ENCODE measurements at regions not wholly inside any gene's neighbourhood (a gene's known extent, or its start where the extent isn't known, plus 50 kb on each side); places are given as distances from the start of the nearest gene placed in this dataset.
"Not testable (repeated sequence)": the region's sequence is repeated elsewhere in the genome, so short reads cannot be mapped to it uniquely, and the experiment has no call there.

DNA sequence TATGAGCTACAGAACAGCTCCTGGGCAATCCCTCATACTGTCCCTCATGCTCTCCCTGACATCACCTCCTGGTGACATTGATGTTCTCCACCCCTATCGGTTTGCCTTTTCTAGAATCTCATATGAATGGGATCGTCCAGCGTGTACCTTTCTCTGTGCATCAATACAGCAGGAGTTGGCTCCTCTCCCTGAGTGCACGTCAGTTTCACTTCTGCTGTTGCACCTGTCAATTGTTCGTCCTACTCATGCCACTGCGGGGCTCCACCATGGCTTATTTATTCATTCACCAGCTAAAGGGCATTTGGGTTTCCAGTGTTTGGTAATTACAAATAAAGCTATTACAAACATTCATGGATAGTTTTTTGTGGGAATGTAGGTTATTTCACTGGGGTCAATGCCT is 269.1 kb upstream of the ZFP42 start:
- ChIA-PET CTCF (no interaction called here), POLR2A (no interaction called here)
- no peak for TF ChIP-seq HDGF (IDR thresholded peaks at IDR 0.05; ENCODE audit: borderline replicate concordance)
- TF ChIP-seq ARNT (IDR thresholded peaks at IDR 0.05) = no peak
- TF ChIP-seq SUZ12 (IDR thresholded peaks at IDR 0.05) = no peak
- TF ChIP-seq FOXM1 (IDR thresholded peaks at IDR 0.05; ENCODE audit: borderline replicate concordance) = no peak
- TF ChIP-seq SP1 (IDR thresholded peaks at IDR 0.05) = no peak
- TF ChIP-seq, protein P1, sequence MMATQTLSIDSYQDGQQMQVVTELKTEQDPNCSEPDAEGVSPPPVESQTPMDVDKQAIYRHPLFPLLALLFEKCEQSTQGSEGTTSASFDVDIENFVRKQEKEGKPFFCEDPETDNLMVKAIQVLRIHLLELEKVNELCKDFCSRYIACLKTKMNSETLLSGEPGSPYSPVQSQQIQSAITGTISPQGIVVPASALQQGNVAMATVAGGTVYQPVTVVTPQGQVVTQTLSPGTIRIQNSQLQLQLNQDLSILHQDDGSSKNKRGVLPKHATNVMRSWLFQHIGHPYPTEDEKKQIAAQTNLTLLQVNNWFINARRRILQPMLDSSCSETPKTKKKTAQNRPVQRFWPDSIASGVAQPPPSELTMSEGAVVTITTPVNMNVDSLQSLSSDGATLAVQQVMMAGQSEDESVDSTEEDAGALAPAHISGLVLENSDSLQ (IDR thresholded peaks at IDR 0.05) = no peak
- DNase-seq (ENCODE audit: extremely low spot score) = no peak

GRCh38 chr4:187732524-187732923 is 263.0 kb upstream of the ZFP42 start:
- DNase-seq (ENCODE audit: extremely low spot score) = no peak
- ChIA-PET CTCF (no interaction called here), POLR2A (no interaction called here)
- TF ChIP-seq ZNF384 (IDR thresholded peaks at IDR 0.05) = no peak
- TF ChIP-seq LEF1 (IDR thresholded peaks at IDR 0.05; ENCODE audit: borderline replicate concordance) = no peak

DNA sequence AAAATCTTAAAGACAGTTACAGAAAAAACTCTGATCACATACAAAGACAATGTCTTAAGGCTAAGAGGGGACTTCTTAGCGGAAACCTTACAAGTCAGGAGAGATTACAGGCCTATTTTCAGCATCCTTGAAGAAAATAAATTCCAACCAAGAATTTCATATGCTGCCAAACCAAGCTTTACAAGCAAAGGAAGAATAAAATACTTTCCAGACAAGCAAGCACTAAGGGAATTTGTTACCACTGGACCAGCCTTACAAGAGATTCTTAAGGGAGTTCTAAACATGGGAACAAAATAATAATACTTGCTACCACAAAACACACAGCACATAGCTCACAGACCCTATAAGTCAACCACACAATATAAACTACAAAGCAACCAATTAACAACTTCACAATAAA is 255.8 kb upstream of the ZFP42 start:
- no peak for DNase-seq (ENCODE audit: extremely low spot score)
- no peak for TF ChIP-seq SUZ12 (IDR thresholded peaks at IDR 0.05)
- TF ChIP-seq FOXK2 (IDR thresholded peaks at IDR 0.05) = no peak
- no peak for TF ChIP-seq ARNT (IDR thresholded peaks at IDR 0.05)
- no peak for TF ChIP-seq L3MBTL2 (conservative IDR thresholded peaks at IDR 0.05)
- no peak for TF ChIP-seq BHLHE40 (IDR thresholded peaks at IDR 0.05; ENCODE audit: borderline replicate concordance)
- TF ChIP-seq, protein P1 (IDR thresholded peaks at IDR 0.05) = no peak
- TF ChIP-seq HDGF (IDR thresholded peaks at IDR 0.05; ENCODE audit: borderline replicate concordance) = no peak
- no peak for TF ChIP-seq ELF4 (IDR thresholded peaks at IDR 0.05)
- TF ChIP-seq FOXM1 (IDR thresholded peaks at IDR 0.05; ENCODE audit: borderline replicate concordance) = no peak
- TF ChIP-seq CTBP1 (IDR thresholded peaks at IDR 0.05; ENCODE audit: borderline replicate concordance) = no peak
- TF ChIP-seq ZNF384 (IDR thresholded peaks at IDR 0.05) = no peak
- TF ChIP-seq FOXA1 (IDR thresholded peaks at IDR 0.05) = no peak
- no peak for TF ChIP-seq TARDBP (IDR thresholded peaks at IDR 0.05)
- POLR2A ChIA-PET = no interaction called here
- CTCF ChIA-PET = no interaction called here

- ChIA-PET CTCF (no interaction called here), POLR2A (no interaction called here)
- no peak for DNase-seq (ENCODE audit: extremely low spot score)
- TF ChIP-seq HDGF (IDR thresholded peaks at IDR 0.05; ENCODE audit: borderline replicate concordance) (no peak), CTBP1 (IDR thresholded peaks at IDR 0.05; ENCODE audit: borderline replicate concordance) (no peak), LEF1 (IDR thresholded peaks at IDR 0.05; ENCODE audit: borderline replicate concordance) (no peak), FOXM1 (IDR thresholded peaks at IDR 0.05; ENCODE audit: borderline replicate concordance) (no peak), BHLHE40 (IDR thresholded peaks at IDR 0.05; ENCODE audit: borderline replicate concordance) (no peak), L3MBTL2 (conservative IDR thresholded peaks at IDR 0.05) (no peak), ELF4 (IDR thresholded peaks at IDR 0.05) (no peak), FOXK2 (IDR thresholded peaks at IDR 0.05) (no peak), SP1 (IDR thresholded peaks at IDR 0.05) (no peak), FOXA1 (IDR thresholded peaks at IDR 0.05) (no peak), SUZ12 (IDR thresholded peaks at IDR 0.05) (no peak), TARDBP (IDR thresholded peaks at IDR 0.05) (no peak)
- TF ChIP-seq, protein P1 (IDR thresholded peaks at IDR 0.05) = no peak
These were observed 250.7 kb upstream of the ZFP42 start for GRCh38 chr4:187744911-187745310.

GRCh38 chr4:187750652-187751051 is 244.9 kb upstream of the ZFP42 start:
- CTCF ChIA-PET; POLR2A ChIA-PET; DNase-seq (ENCODE audit: extremely low spot score): not testable (repeated sequence)

- DNase-seq (ENCODE audit: extremely low spot score) = no peak
- ChIA-PET CTCF (no interaction called here), POLR2A (no interaction called here)
- no peak for TF ChIP-seq FOXM1 (IDR thresholded peaks at IDR 0.05; ENCODE audit: borderline replicate concordance)
- TF ChIP-seq TARDBP (IDR thresholded peaks at IDR 0.05) = no peak
- no peak for TF ChIP-seq FOXK2 (IDR thresholded peaks at IDR 0.05)
- TF ChIP-seq FOXA1 (IDR thresholded peaks at IDR 0.05) = no peak
- no peak for TF ChIP-seq NFRKB (IDR thresholded peaks at IDR 0.05)
- no peak for TF ChIP-seq BHLHE40 (IDR thresholded peaks at IDR 0.05; ENCODE audit: borderline replicate concordance)
- no peak for TF ChIP-seq CTBP1 (IDR thresholded peaks at IDR 0.05; ENCODE audit: borderline replicate concordance)
- TF ChIP-seq LEF1 (IDR thresholded peaks at IDR 0.05; ENCODE audit: borderline replicate concordance) = no peak
- no peak for TF ChIP-seq SP1 (IDR thresholded peaks at IDR 0.05)
- no peak for TF ChIP-seq HDGF (IDR thresholded peaks at IDR 0.05; ENCODE audit: borderline replicate concordance)
- TF ChIP-seq L3MBTL2 (conservative IDR thresholded peaks at IDR 0.05) = no peak
- TF ChIP-seq ZNF384 (IDR thresholded peaks at IDR 0.05) = no peak
These were observed 228.4 kb upstream of the ZFP42 start for GRCh38 chr4:187767158-187767557.

DNA sequence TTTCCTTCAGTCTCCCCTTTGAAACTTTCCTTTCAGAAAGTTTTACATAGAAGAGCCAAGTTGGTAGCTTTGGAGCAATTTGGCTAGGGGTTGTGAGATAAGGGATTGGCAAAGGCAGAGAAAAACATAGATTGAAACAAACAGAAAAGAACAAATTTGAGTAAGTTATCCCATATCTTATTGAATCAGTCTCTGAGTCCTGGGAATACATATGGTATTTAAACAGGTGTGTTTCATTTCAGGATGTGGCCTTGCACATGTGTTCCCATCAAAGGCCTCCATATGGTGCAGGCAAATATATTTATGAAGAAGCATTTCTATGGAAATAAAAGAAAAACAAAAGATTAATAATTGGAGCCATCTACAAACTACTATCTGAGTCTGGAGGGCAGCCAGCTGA is 227.9 kb upstream of the ZFP42 start:
- POLR2A ChIA-PET = no interaction called here
- no peak for DNase-seq (ENCODE audit: extremely low spot score)
- no peak for TF ChIP-seq BHLHE40 (IDR thresholded peaks at IDR 0.05; ENCODE audit: borderline replicate concordance)
- TF ChIP-seq FOXK2 (IDR thresholded peaks at IDR 0.05) = no peak
- no peak for TF ChIP-seq ZNF384 (IDR thresholded peaks at IDR 0.05)
- TF ChIP-seq SUZ12 (IDR thresholded peaks at IDR 0.05) = no peak
- TF ChIP-seq ARNT (IDR thresholded peaks at IDR 0.05) = no peak
- no peak for TF ChIP-seq FOXM1 (IDR thresholded peaks at IDR 0.05; ENCODE audit: borderline replicate concordance)
- TF ChIP-seq NFRKB (IDR thresholded peaks at IDR 0.05) = no peak
- no peak for TF ChIP-seq L3MBTL2 (conservative IDR thresholded peaks at IDR 0.05)
- no peak for TF ChIP-seq SP1 (IDR thresholded peaks at IDR 0.05)
- CTCF ChIA-PET = no interaction called here
